Endodermal cell (in vitro differentiated cells): ENCODE measurements at regions not wholly inside any gene's neighbourhood (a gene's known extent, or its start where the extent isn't known, plus 50 kb on each side); places are given as distances from the start of the nearest gene placed in this dataset.
"Not testable (repeated sequence)": the region's sequence is repeated elsewhere in the genome, so short reads cannot be mapped to it uniquely, and the experiment has no call there.

Experiments used
- DNase-seq: peaks from one replicate; pipeline ENCODE4 v3.0.0-alpha.2; 2017
- H3K27ac ChIP-seq: 2 replicates; pipeline ENCODE4 v1.5.1; 2013; ENCODE audit warnings: mild to moderate bottlenecking, low read depth, low read length, moderate library complexity
- H3K27me3 ChIP-seq: 2 replicates; pipeline ENCODE4 v1.6.1; 2013; ENCODE audit warnings: mild to moderate bottlenecking, low read length, moderate library complexity; ENCODE audit not compliant: insufficient read depth, control insufficient read depth, poor library complexity, severe bottlenecking
- H3K36me3 ChIP-seq: 2 replicates; pipeline ENCODE4 v1.7.0; 2013; ENCODE audit warnings: mild to moderate bottlenecking, low read length, moderate library complexity; ENCODE audit not compliant: control insufficient read depth, insufficient read depth
- H3K4me1 ChIP-seq: one replicate; pipeline ENCODE4 v1.7.0; 2013; ENCODE audit warnings: low read length; ENCODE audit not compliant: control insufficient read depth, insufficient read depth
- H3K4me3 ChIP-seq: 2 replicates; pipeline ENCODE4 v1.5.1; 2013; ENCODE audit warnings: mild to moderate bottlenecking, low read length, moderate library complexity
- H3K9ac ChIP-seq: 2 replicates; pipeline ENCODE4 v1.6.1; 2013; ENCODE audit warnings: mild to moderate bottlenecking, low read length, moderate library complexity; ENCODE audit not compliant: poor library complexity, severe bottlenecking; ENCODE audit errors: extremely low read depth
- H3K9me3 ChIP-seq: 2 replicates; pipeline ENCODE4 v1.6.1; 2013; ENCODE audit warnings: mild to moderate bottlenecking, low read length, moderate library complexity; ENCODE audit not compliant: control insufficient read depth
- H3K27ac Mint-ChIP-seq: 2 replicates; pipeline ENCODE4 v1.8.0; 2020; ENCODE audit warnings: mixed read lengths
- H3K27me3 Mint-ChIP-seq: 2 replicates; pipeline ENCODE4 v1.8.0; 2021; ENCODE audit warnings: mild to moderate bottlenecking, mixed read lengths; ENCODE audit not compliant: insufficient read depth
- H3K36me3 Mint-ChIP-seq: 2 replicates; pipeline ENCODE4 v1.8.0; 2020; ENCODE audit warnings: low read depth, mixed read lengths
- H3K4me1 Mint-ChIP-seq: 2 replicates; pipeline ENCODE4 v1.8.0; 2020; ENCODE audit warnings: mixed read lengths
- H3K4me3 Mint-ChIP-seq: 2 replicates; pipeline ENCODE4 v1.8.0; 2020; ENCODE audit warnings: mild to moderate bottlenecking, moderate library complexity, mixed read lengths
- H3K9me3 Mint-ChIP-seq: 2 replicates; pipeline ENCODE4 v1.8.0; 2020; ENCODE audit warnings: mild to moderate bottlenecking, mixed read lengths
- CTCF ChIP-seq: fragments of 200-600 bp; sonication (generic); conservative IDR thresholded peaks from 2 replicates; pipeline ENCODE4 v1.5.0; 2021; ENCODE audit warnings: antibody characterized with exemption, mild to moderate bottlenecking
- WGBS, 2 experiments: methylation state at CpG; one replicate each; pipeline versions ENCODE4 v1.1.5 to v1.1.7; 2013; ENCODE audit warnings: missing lambda C conversion rate in 2 of 2, mixed read lengths in 1 of 2; ENCODE audit not compliant: insufficient coverage in 1 of 2, insufficient read length in 1 of 2; 5-methylcytosine and 5-hydroxymethylcytosine counted together

GRCh38 chr22:49004484-49005399 lies 822.9 kb downstream of the BRD1 start:
- DNase-seq = no peak
- Mint-ChIP-seq H3K4me1 (no peaks in the 10 kb centered on the region), H3K4me3 (no peak overlapping the region), H3K9me3 (peaks cover 28% of the 10 kb centered on the region), H3K27ac (no peak overlapping the region), H3K36me3 (no peaks in the 10 kb centered on the region), H3K27me3 (peaks cover 3% of the 10 kb centered on the region)
- H3K9ac ChIP-seq = no peak overlapping the region
- no peaks in the 10 kb centered on the region for H3K9me3 ChIP-seq
- no peak overlapping the region for H3K27ac ChIP-seq
- 95% methylated on average over 26 to 29 of the region's 29 CpGs for WGBS, 2 experiments
- no peaks in the 10 kb centered on the region for H3K4me1 ChIP-seq
- no peak for TF ChIP-seq CTCF
- no peaks in the 10 kb centered on the region for H3K36me3 ChIP-seq
- H3K4me3 ChIP-seq = no peak overlapping the region
- no peaks in the 10 kb centered on the region for H3K27me3 ChIP-seq

GRCh38 chr22:48997605-48998004 lies 830.1 kb downstream of the BRD1 start:
- DNase-seq, H3K27ac ChIP-seq, H3K36me3 Mint-ChIP-seq, H3K27me3 ChIP-seq, H3K9me3 ChIP-seq, H3K4me1 Mint-ChIP-seq, H3K27me3 Mint-ChIP-seq, H3K4me1 ChIP-seq, H3K4me3 Mint-ChIP-seq, H3K4me3 ChIP-seq, H3K36me3 ChIP-seq, H3K27ac Mint-ChIP-seq, H3K9ac ChIP-seq: not testable (repeated sequence)
- WGBS, 2 experiments = 68 to 96% methylated on average over 4 to 13 of the region's 14 CpGs
- H3K9me3 Mint-ChIP-seq = peaks cover 32% of the 10 kb centered on the region

- H3K4me3 ChIP-seq = no peak overlapping the region
- no peak for TF ChIP-seq CTCF
- Mint-ChIP-seq H3K27ac (no peak overlapping the region), H3K4me3 (no peak overlapping the region), H3K4me1 (no peaks in the 10 kb centered on the region), H3K9me3 (peaks cover 22% of the 10 kb centered on the region), H3K27me3 (peaks cover 7% of the 10 kb centered on the region), H3K36me3 (no peaks in the 10 kb centered on the region)
- no peaks in the 10 kb centered on the region for H3K36me3 ChIP-seq
- H3K9me3 ChIP-seq = no peaks in the 10 kb centered on the region
- no peak overlapping the region for H3K9ac ChIP-seq
- no peak overlapping the region for H3K27ac ChIP-seq
- H3K27me3 ChIP-seq = no peaks in the 10 kb centered on the region
- H3K4me1 ChIP-seq = no peaks in the 10 kb centered on the region
- no peak for DNase-seq
- WGBS, 2 experiments = 93% methylated on average over 5 of the region's 5 CpGs; no CpG with 5 or more reads in 1 of the 2 experiments
Observed at GRCh38 chr22:48993655-48994054, 834.0 kb downstream of the BRD1 start.
